ENCODE measurements at regions not wholly inside any gene's neighbourhood (a gene's known extent, or its start where the extent isn't known, plus 50 kb on each side); places are given as distances from the start of the nearest gene placed in this dataset.

- no peaks in the 10 kb centered on the region for H3K27me3 ChIP-seq (ENCODE audit: control insufficient read depth in 1 of 2, insufficient read depth in 2 of 2, low read length in 2 of 2)
- no peaks in the 10 kb centered on the region for H3K4me1 ChIP-seq (ENCODE audit: insufficient read depth, low read length)
- no peak overlapping the region for H3K27ac ChIP-seq (ENCODE audit: low read depth, low read length)
- H3K9ac ChIP-seq (ENCODE audit: low read length) = no peak overlapping the region
- H3K4me3 ChIP-seq (ENCODE audit: low read depth in 1 of 2, low read length in 2 of 2) = no peak overlapping the region
- H3K36me3 ChIP-seq (ENCODE audit: insufficient read depth, low read length) = no peaks in the 10 kb centered on the region
- H3K9me3 ChIP-seq (ENCODE audit: low read length) = no peaks in the 10 kb centered on the region
Observed at GRCh38 chr1:22258698-22259097, 115.8 kb upstream of the WNT4 start.

GRCh38 chr1:22259551-22260282 lies 116.8 kb upstream of the WNT4 start:
- Histone ChIP-seq H3K4me1 (ENCODE audit: insufficient read depth, low read length) (no peaks in the 10 kb centered on the region), H3K4me3 (ENCODE audit: low read depth in 1 of 2, low read length in 2 of 2) (no peak overlapping the region), H3K27ac (ENCODE audit: low read depth, low read length) (no peak overlapping the region), H3K36me3 (ENCODE audit: insufficient read depth, low read length) (no peaks in the 10 kb centered on the region), H3K9me3 (ENCODE audit: low read length) (no peaks in the 10 kb centered on the region), H3K9ac (ENCODE audit: low read length) (no peak overlapping the region), H3K27me3 (ENCODE audit: control insufficient read depth in 1 of 2, insufficient read depth in 2 of 2, low read length in 2 of 2) (no peaks in the 10 kb centered on the region)

- Histone ChIP-seq H3K27ac (ENCODE audit: low read depth, low read length) (no peak overlapping the region), H3K4me1 (ENCODE audit: insufficient read depth, low read length) (no peaks in the 10 kb centered on the region), H3K27me3 (ENCODE audit: control insufficient read depth in 1 of 2, insufficient read depth in 2 of 2, low read length in 2 of 2) (no peaks in the 10 kb centered on the region), H3K9me3 (ENCODE audit: low read length) (no peaks in the 10 kb centered on the region), H3K4me3 (ENCODE audit: low read depth in 1 of 2, low read length in 2 of 2) (no peak overlapping the region), H3K9ac (ENCODE audit: low read length) (no peak overlapping the region), H3K36me3 (ENCODE audit: insufficient read depth, low read length) (no peaks in the 10 kb centered on the region)
Observed at GRCh38 chr1:22260860-22261432, 118.0 kb upstream of the WNT4 start.

GRCh38 chr1:22261580-22261979 lies 118.7 kb upstream of the WNT4 start:
- H3K27ac ChIP-seq (ENCODE audit: low read depth, low read length) = no peak overlapping the region
- no peaks in the 10 kb centered on the region for H3K36me3 ChIP-seq (ENCODE audit: insufficient read depth, low read length)
- H3K9ac ChIP-seq (ENCODE audit: low read length) = no peak overlapping the region

GRCh38 chr1:22262583-22262982 lies 119.7 kb upstream of the WNT4 start:
- H3K9me3 ChIP-seq (ENCODE audit: low read length) = no peaks in the 10 kb centered on the region
- H3K4me1 ChIP-seq (ENCODE audit: insufficient read depth, low read length) = no peaks in the 10 kb centered on the region
- no peak overlapping the region for H3K27ac ChIP-seq (ENCODE audit: low read depth, low read length)
- no peaks in the 10 kb centered on the region for H3K36me3 ChIP-seq (ENCODE audit: insufficient read depth, low read length)
- no peak overlapping the region for H3K4me3 ChIP-seq (ENCODE audit: low read depth in 1 of 2, low read length in 2 of 2)
- H3K27me3 ChIP-seq (ENCODE audit: control insufficient read depth in 1 of 2, insufficient read depth in 2 of 2, low read length in 2 of 2) = no peaks in the 10 kb centered on the region
- no peak overlapping the region for H3K9ac ChIP-seq (ENCODE audit: low read length)

More at GRCh38 chr1:22261580-22261979, 118.7 kb upstream of the WNT4 start:
- H3K27me3 ChIP-seq (ENCODE audit: control insufficient read depth in 1 of 2, insufficient read depth in 2 of 2, low read length in 2 of 2) = no peaks in the 10 kb centered on the region
- no peak overlapping the region for H3K4me3 ChIP-seq (ENCODE audit: low read depth in 1 of 2, low read length in 2 of 2)
- no peaks in the 10 kb centered on the region for H3K9me3 ChIP-seq (ENCODE audit: low read length)
- no peaks in the 10 kb centered on the region for H3K4me1 ChIP-seq (ENCODE audit: insufficient read depth, low read length)

GRCh38 chr1:22263359-22263758 lies 120.5 kb upstream of the WNT4 start:
- Histone ChIP-seq H3K36me3 (ENCODE audit: insufficient read depth, low read length) (no peaks in the 10 kb centered on the region), H3K9me3 (ENCODE audit: low read length) (no peaks in the 10 kb centered on the region), H3K9ac (ENCODE audit: low read length) (no peak overlapping the region), H3K4me3 (ENCODE audit: low read depth in 1 of 2, low read length in 2 of 2) (no peak overlapping the region), H3K4me1 (ENCODE audit: insufficient read depth, low read length) (no peaks in the 10 kb centered on the region), H3K27ac (ENCODE audit: low read depth, low read length) (no peak overlapping the region), H3K27me3 (ENCODE audit: control insufficient read depth in 1 of 2, insufficient read depth in 2 of 2, low read length in 2 of 2) (no peaks in the 10 kb centered on the region)

- no peaks in the 10 kb centered on the region for H3K4me1 ChIP-seq (ENCODE audit: insufficient read depth, low read length)
- no peak overlapping the region for H3K4me3 ChIP-seq (ENCODE audit: low read depth in 1 of 2, low read length in 2 of 2)
- H3K27me3 ChIP-seq (ENCODE audit: control insufficient read depth in 1 of 2, insufficient read depth in 2 of 2, low read length in 2 of 2) = no peaks in the 10 kb centered on the region
- no peaks in the 10 kb centered on the region for H3K36me3 ChIP-seq (ENCODE audit: insufficient read depth, low read length)
- H3K9me3 ChIP-seq (ENCODE audit: low read length) = no peaks in the 10 kb centered on the region
- no peak overlapping the region for H3K27ac ChIP-seq (ENCODE audit: low read depth, low read length)
- no peak overlapping the region for H3K9ac ChIP-seq (ENCODE audit: low read length)
Observed at GRCh38 chr1:22264464-22265341, 121.8 kb upstream of the WNT4 start.

- no peaks in the 10 kb centered on the region for H3K27me3 ChIP-seq (ENCODE audit: control insufficient read depth in 1 of 2, insufficient read depth in 2 of 2, low read length in 2 of 2)
- no peak overlapping the region for H3K4me3 ChIP-seq (ENCODE audit: low read depth in 1 of 2, low read length in 2 of 2)
- H3K27ac ChIP-seq (ENCODE audit: low read depth, low read length) = no peak overlapping the region
- no peak overlapping the region for H3K9ac ChIP-seq (ENCODE audit: low read length)
- no peaks in the 10 kb centered on the region for H3K9me3 ChIP-seq (ENCODE audit: low read length)
- no peaks in the 10 kb centered on the region for H3K36me3 ChIP-seq (ENCODE audit: insufficient read depth, low read length)
- H3K4me1 ChIP-seq (ENCODE audit: insufficient read depth, low read length) = no peaks in the 10 kb centered on the region
Observed at GRCh38 chr1:22266141-22266540, 123.2 kb upstream of the WNT4 start.

- Histone ChIP-seq H3K36me3 (ENCODE audit: insufficient read depth, low read length) (no peaks in the 10 kb centered on the region), H3K4me1 (ENCODE audit: insufficient read depth, low read length) (no peaks in the 10 kb centered on the region), H3K4me3 (ENCODE audit: low read depth in 1 of 2, low read length in 2 of 2) (no peak overlapping the region), H3K9ac (ENCODE audit: low read length) (no peak overlapping the region), H3K27me3 (ENCODE audit: control insufficient read depth in 1 of 2, insufficient read depth in 2 of 2, low read length in 2 of 2) (no peaks in the 10 kb centered on the region), H3K9me3 (ENCODE audit: low read length) (no peaks in the 10 kb centered on the region), H3K27ac (ENCODE audit: low read depth, low read length) (no peak overlapping the region)
Observed at GRCh38 chr1:22267413-22268175, 124.7 kb upstream of the WNT4 start.

GRCh38 chr1:22268327-22268726 lies 125.4 kb upstream of the WNT4 start:
- no peak overlapping the region for H3K4me3 ChIP-seq (ENCODE audit: low read depth in 1 of 2, low read length in 2 of 2)
- no peak overlapping the region for H3K9ac ChIP-seq (ENCODE audit: low read length)
- no peaks in the 10 kb centered on the region for H3K27me3 ChIP-seq (ENCODE audit: control insufficient read depth in 1 of 2, insufficient read depth in 2 of 2, low read length in 2 of 2)
- no peaks in the 10 kb centered on the region for H3K36me3 ChIP-seq (ENCODE audit: insufficient read depth, low read length)
- no peaks in the 10 kb centered on the region for H3K4me1 ChIP-seq (ENCODE audit: insufficient read depth, low read length)
- no peaks in the 10 kb centered on the region for H3K9me3 ChIP-seq (ENCODE audit: low read length)
- H3K27ac ChIP-seq (ENCODE audit: low read depth, low read length) = no peak overlapping the region

Measured in muscle layer of colon (tissue), 2 donors.